MG63 (cell line): ENCODE measurements at regions not wholly inside any gene's neighbourhood (a gene's known extent, or its start where the extent isn't known, plus 50 kb on each side); places are given as distances from the start of the nearest gene placed in this dataset.

Experiments used
- DNase-seq: peaks from one replicate; pipeline ENCODE4 v3.0.0-alpha.2; 2020
- H3K27me3 ChIP-seq: fragments of 250-450 bp; sonication (Bioruptor Pico); 2 replicates; pipeline ENCODE4 v1.5.1; 2020; ENCODE audit warnings: mild to moderate bottlenecking, moderate library complexity
- H3K36me3 ChIP-seq: fragments of 250-450 bp; sonication (Bioruptor Pico); 2 replicates; pipeline ENCODE4 v1.5.1; 2020; ENCODE audit warnings: mild to moderate bottlenecking, moderate library complexity
- H3K4me3 ChIP-seq: fragments of 250-450 bp; sonication (Bioruptor Pico); 2 replicates; pipeline ENCODE4 v1.5.1; 2020; ENCODE audit warnings: mild to moderate bottlenecking, moderate library complexity
- H3K9me3 ChIP-seq: fragments of 250-450 bp; sonication (Bioruptor Pico); 2 replicates; pipeline ENCODE4 v1.5.1; 2020; ENCODE audit warnings: mild to moderate bottlenecking, moderate library complexity

DNA sequence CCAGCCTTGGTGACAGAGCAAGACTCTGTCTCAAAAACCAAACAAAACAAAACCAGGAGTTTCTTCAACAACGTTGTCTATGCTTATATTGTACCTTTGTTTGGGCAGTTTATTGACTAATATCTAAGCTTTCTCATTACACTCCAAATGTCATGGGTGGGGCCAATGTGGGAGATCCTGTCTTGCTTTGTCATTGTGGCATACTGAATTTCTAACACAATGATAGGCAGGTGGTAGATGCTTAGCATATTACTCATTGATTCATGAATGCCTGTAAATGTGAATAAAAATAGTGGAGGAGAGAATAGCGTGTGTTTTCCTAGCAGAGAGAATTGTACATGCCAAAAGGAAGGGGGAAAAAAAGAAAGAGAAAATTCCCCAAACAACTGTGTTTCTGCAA, 802.5 kb upstream of the EEF2KMT start:
- H3K9me3 ChIP-seq, result no peaks in the 10 kb centered on the region
- no peaks in the 10 kb centered on the region for H3K36me3 ChIP-seq
- no peak for DNase-seq
- H3K27me3 ChIP-seq, result no peaks in the 10 kb centered on the region
- H3K4me3 ChIP-seq, result no peak overlapping the region

DNA sequence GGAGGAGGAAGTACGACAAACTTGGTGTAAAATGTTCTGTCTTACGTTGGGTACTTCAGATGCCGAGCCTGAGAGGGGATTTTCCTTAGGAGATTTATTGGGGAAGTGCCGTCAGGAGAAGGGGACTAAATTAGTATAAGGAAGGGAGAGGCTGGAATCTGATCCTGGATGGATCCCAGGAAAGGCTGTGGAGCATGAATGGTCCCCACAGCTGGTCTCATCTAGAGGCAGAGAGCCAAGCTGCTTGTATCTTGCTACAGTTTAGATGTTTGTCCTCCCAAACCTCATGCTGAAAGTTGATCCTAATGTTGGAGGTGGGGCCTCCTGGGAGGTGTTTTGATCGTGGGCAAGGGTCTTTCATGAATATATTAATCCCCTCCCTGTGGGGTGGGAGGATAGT, 798.4 kb upstream of the EEF2KMT start:
- no peaks in the 10 kb centered on the region for H3K9me3 ChIP-seq
- no peak for DNase-seq
- no peaks in the 10 kb centered on the region for H3K36me3 ChIP-seq
- H3K27me3 ChIP-seq, result no peaks in the 10 kb centered on the region
- H3K4me3 ChIP-seq, result no peak overlapping the region

- no peak for DNase-seq
- Histone ChIP-seq H3K36me3 (no peaks in the 10 kb centered on the region), H3K4me3 (no peak overlapping the region), H3K9me3 (no peaks in the 10 kb centered on the region), H3K27me3 (no peaks in the 10 kb centered on the region)
Observed at GRCh38 chr16:5895137-5895536, 797.5 kb upstream of the EEF2KMT start.

DNA sequence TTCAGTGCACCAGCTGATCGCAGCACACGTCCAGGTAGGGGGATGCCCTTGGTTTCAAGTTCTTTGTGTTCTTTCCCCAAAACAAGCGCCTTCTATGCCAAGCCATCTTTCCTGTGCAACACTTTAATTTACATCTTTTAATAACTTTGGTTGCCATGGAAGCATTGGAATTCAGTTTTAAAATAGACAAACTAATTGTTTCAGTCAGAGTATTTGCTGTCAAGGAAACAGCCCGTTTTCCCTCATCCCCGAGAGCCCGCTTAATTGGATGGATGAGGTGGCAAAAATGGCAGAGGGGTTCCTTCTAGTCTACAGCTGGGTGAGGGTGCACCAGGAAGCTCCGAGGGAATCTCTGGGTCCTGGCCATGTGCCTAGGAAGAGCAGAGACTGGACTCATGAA, 793.7 kb upstream of the EEF2KMT start:
- Histone ChIP-seq H3K36me3 (no peaks in the 10 kb centered on the region), H3K27me3 (no peaks in the 10 kb centered on the region), H3K4me3 (no peak overlapping the region), H3K9me3 (no peaks in the 10 kb centered on the region)
- DNase-seq, result no peak

- Histone ChIP-seq H3K4me3 (no peak overlapping the region), H3K27me3 (no peaks in the 10 kb centered on the region), H3K36me3 (no peaks in the 10 kb centered on the region), H3K9me3 (no peaks in the 10 kb centered on the region)
- DNase-seq, result no peak
Observed at GRCh38 chr16:5885521-5885920, 787.9 kb upstream of the EEF2KMT start.

- Histone ChIP-seq H3K4me3 (no peak overlapping the region), H3K27me3 (no peaks in the 10 kb centered on the region), H3K9me3 (no peaks in the 10 kb centered on the region), H3K36me3 (no peaks in the 10 kb centered on the region)
- no peak for DNase-seq
Observed at GRCh38 chr16:5884996-5885395, 787.4 kb upstream of the EEF2KMT start.

DNA sequence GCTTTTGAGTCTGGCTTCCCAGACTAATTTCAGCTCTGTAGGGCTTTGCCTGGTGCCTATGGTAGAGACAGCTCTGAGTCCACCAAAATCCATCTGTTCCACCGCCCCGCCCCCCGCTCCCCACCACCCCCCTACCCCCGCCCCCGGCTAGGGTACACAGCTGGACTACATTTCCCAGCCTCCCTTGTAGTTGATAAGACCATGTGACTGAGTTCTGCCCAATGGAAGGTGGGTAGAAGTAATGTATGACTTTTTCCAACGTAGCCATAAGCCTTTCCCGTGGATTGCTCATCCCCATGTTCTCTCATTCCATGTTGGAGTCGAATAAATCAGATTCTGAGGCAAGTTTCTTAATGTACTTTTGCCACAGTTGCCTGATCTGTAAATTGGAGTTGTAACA, 786.7 kb upstream of the EEF2KMT start:
- no peak for DNase-seq
- no peaks in the 10 kb centered on the region for H3K27me3 ChIP-seq
- no peak overlapping the region for H3K4me3 ChIP-seq

GRCh38 chr16:5882087-5882640, 784.6 kb upstream of the EEF2KMT start:
- no peaks in the 10 kb centered on the region for H3K9me3 ChIP-seq
- H3K27me3 ChIP-seq, result no peaks in the 10 kb centered on the region
- no peaks in the 10 kb centered on the region for H3K36me3 ChIP-seq
- no peak overlapping the region for H3K4me3 ChIP-seq
- DNase-seq, result no peak

More for the DNA sequence above, 786.7 kb upstream of the EEF2KMT start:
- Histone ChIP-seq H3K36me3 (no peaks in the 10 kb centered on the region), H3K9me3 (no peaks in the 10 kb centered on the region)

GRCh38 chr16:5875416-5875815, 777.8 kb upstream of the EEF2KMT start:
- H3K36me3 ChIP-seq, result no peaks in the 10 kb centered on the region
- H3K4me3 ChIP-seq, result no peak overlapping the region
- DNase-seq, result no peak
- H3K9me3 ChIP-seq, result no peaks in the 10 kb centered on the region
- no peaks in the 10 kb centered on the region for H3K27me3 ChIP-seq

DNA sequence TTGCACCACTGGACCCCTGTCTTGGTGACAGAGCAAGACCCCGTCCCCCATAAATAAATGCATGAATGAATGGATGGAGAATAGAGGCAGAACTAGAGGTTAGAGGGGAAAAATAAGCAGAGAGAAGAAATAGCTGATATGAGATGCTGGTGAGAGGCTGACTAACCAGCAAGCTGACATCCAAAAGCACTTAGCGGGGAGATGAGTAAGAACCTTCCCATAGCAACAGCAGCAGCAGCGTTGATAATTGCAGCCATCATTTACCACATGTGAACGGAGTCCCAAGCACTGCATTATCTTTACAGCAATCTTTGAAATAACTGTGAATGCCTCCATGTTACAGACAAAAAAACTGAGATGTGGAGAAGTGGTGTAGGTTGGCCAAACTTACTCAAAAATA, 777.3 kb upstream of the EEF2KMT start:
- no peaks in the 10 kb centered on the region for H3K27me3 ChIP-seq
- DNase-seq, result no peak
- H3K36me3 ChIP-seq, result no peaks in the 10 kb centered on the region
- H3K4me3 ChIP-seq, result no peak overlapping the region
- no peaks in the 10 kb centered on the region for H3K9me3 ChIP-seq

GRCh38 chr16:5873221-5873620, 775.6 kb upstream of the EEF2KMT start:
- Histone ChIP-seq H3K9me3 (no peaks in the 10 kb centered on the region), H3K27me3 (no peaks in the 10 kb centered on the region), H3K36me3 (no peaks in the 10 kb centered on the region), H3K4me3 (no peak overlapping the region)
- DNase-seq, result no peak

GRCh38 chr16:5870886-5871691, 773.5 kb upstream of the EEF2KMT start:
- DNase-seq, result no peak
- Histone ChIP-seq H3K36me3 (no peaks in the 10 kb centered on the region), H3K4me3 (no peak overlapping the region), H3K9me3 (no peaks in the 10 kb centered on the region), H3K27me3 (no peaks in the 10 kb centered on the region)

DNA sequence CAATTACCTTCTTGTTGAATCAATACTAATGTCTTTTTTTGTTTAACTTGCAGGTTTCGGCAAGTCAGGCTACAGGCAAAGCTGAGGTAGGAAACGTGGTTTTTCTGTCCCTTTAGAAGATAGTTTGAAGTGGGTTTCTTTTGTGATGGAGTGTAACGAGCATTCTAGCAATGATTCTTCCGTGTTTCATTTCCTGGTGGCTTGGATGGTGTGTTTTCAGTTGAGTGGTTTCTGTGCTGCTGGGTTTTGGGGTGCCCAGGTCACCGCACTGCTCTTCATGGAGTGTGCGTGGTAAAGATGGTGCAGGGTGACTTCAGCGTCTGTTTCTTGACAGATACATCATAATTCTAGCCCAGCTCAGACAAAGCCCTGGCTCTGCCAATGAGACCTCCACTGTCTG, 769.7 kb upstream of the EEF2KMT start:
- H3K36me3 ChIP-seq, result no peaks in the 10 kb centered on the region
- DNase-seq, result no peak
- no peak overlapping the region for H3K4me3 ChIP-seq
- no peaks in the 10 kb centered on the region for H3K9me3 ChIP-seq
- no peaks in the 10 kb centered on the region for H3K27me3 ChIP-seq

GRCh38 chr16:5865236-5865635, 767.6 kb upstream of the EEF2KMT start:
- H3K36me3 ChIP-seq, result no peaks in the 10 kb centered on the region
- no peak overlapping the region for H3K4me3 ChIP-seq
- no peak for DNase-seq
- no peaks in the 10 kb centered on the region for H3K27me3 ChIP-seq
- H3K9me3 ChIP-seq, result no peaks in the 10 kb centered on the region

GRCh38 chr16:5863071-5863606, 765.5 kb upstream of the EEF2KMT start:
- no peaks in the 10 kb centered on the region for H3K27me3 ChIP-seq
- H3K4me3 ChIP-seq, result no peak overlapping the region
- H3K36me3 ChIP-seq, result no peaks in the 10 kb centered on the region
- DNase-seq, result no peak
- H3K9me3 ChIP-seq, result no peaks in the 10 kb centered on the region

- no peaks in the 10 kb centered on the region for H3K9me3 ChIP-seq
- no peak for DNase-seq
- H3K4me3 ChIP-seq, result no peak overlapping the region
- no peaks in the 10 kb centered on the region for H3K36me3 ChIP-seq
- H3K27me3 ChIP-seq, result no peaks in the 10 kb centered on the region
Observed at GRCh38 chr16:5862103-5862840, 764.7 kb upstream of the EEF2KMT start.

DNA sequence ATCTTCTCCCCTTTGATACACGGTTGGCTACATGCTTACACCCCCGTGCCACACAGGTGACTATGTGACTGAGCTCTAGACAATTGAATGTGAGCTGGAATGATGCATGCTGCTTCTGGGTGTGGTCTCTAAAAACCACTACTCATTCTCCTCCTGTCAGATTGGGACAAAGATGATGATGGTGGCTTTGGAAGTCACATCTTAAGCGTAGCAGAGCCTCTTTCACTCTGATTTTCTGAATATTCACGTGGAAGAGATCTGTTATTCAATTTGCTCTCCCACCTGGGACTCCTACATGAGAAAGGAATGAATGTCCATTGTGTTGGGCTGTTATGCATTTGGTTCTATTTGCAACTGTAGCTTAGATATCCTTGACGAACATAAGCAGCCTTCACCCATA, 763.6 kb upstream of the EEF2KMT start:
- DNase-seq, result no peak
- H3K27me3 ChIP-seq, result no peaks in the 10 kb centered on the region
- no peaks in the 10 kb centered on the region for H3K9me3 ChIP-seq
- no peaks in the 10 kb centered on the region for H3K36me3 ChIP-seq
- no peak overlapping the region for H3K4me3 ChIP-seq
